Testis (tissue), 2 donors: ENCODE measurements at regions not wholly inside any gene's neighbourhood (a gene's known extent, or its start where the extent isn't known, plus 50 kb on each side); places are given as distances from the start of the nearest gene placed in this dataset.

Source experiments
- DNase-seq: peaks from one replicate; pipeline ENCODE4 v3.0.0-alpha.2; 2019
- H3K27ac ChIP-seq, 2 donors: fragments of 200-600 bp; sonication (generic); one replicate each; pipeline ENCODE4 v1.5.1; 2019
- H3K27me3 ChIP-seq: fragments of 200-600 bp; sonication (generic); one replicate; pipeline ENCODE4 v1.5.1; 2019
- H3K36me3 ChIP-seq: fragments of 200-600 bp; sonication (generic); one replicate; pipeline ENCODE4 v1.5.1; 2017; ENCODE audit warnings: low read depth; ENCODE audit errors: missing control alignments
- H3K4me1 ChIP-seq: fragments of 200-600 bp; sonication (generic); one replicate; pipeline ENCODE4 v1.5.1; 2019
- H3K4me3 ChIP-seq, 2 donors: fragments of 200-600 bp; sonication (generic); one replicate each; pipeline ENCODE4 v1.5.1; 2017 to 2019
- H3K9me3 ChIP-seq: fragments of 200-600 bp; sonication (generic); one replicate; pipeline ENCODE4 v1.5.1; 2017
- CTCF ChIP-seq, 3 experiments: fragments of 450-650 bp in 2 of 3; fragments of 200-600 bp in 1 of 3; sonication (generic) in 1 of 3; IDR thresholded peaks; one replicate each; pipeline ENCODE4 v1.5.1; 2016 to 2019; ENCODE audit warnings: antibody characterized with exemption in 3 of 3, mild to moderate bottlenecking in 2 of 3, moderate library complexity in 1 of 3
- POLR2A ChIP-seq: fragments of 450-650 bp; IDR thresholded peaks from one replicate; pipeline ENCODE4 v1.6.1; 2017; ENCODE audit warnings: antibody characterized with exemption, mild to moderate bottlenecking, moderate library complexity
- WGBS, 2 donors: methylation state at CpG; one replicate each; pipeline ENCODE4 v1.1.5; 2018; 5-methylcytosine and 5-hydroxymethylcytosine counted together
- intact Hi-C: fragments of 100-400 bp; cut with DNase I; formaldehyde crosslinking; loops from one replicate; pipeline ENCODE4 v1.15.1; 2023; ENCODE audit warnings: low total_unique reads

GRCh38 chr22:27436591-27436990 is 365.0 kb downstream of the MN1 start:
- Histone ChIP-seq H3K27me3 (no peaks in the 10 kb centered on the region), H3K4me3 (no peak overlapping the region), H3K36me3 (no peaks in the 10 kb centered on the region), H3K9me3 (no peaks in the 10 kb centered on the region), H3K4me1 (peaks cover 9% of the 10 kb centered on the region), H3K27ac (no peak overlapping the region)
- intact Hi-C loops: no loop called here
- WGBS, 2 donors: 87 to 91% methylated on average over 7 of the region's 7 CpGs
- TF ChIP-seq CTCF (IDR thresholded peaks at IDR 0.05) (no peak), POLR2A (no peak)
- no peak for DNase-seq

GRCh38 chr22:27437570-27437969 is 364.0 kb downstream of the MN1 start:
- WGBS, 2 donors: 75 to 89% methylated on average over 4 of the region's 4 CpGs
- H3K27ac ChIP-seq: no peak overlapping the region
- no peak overlapping the region for H3K4me3 ChIP-seq
- TF ChIP-seq CTCF (IDR thresholded peaks at IDR 0.05) (no peak), POLR2A (no peak)
- no peaks in the 10 kb centered on the region for H3K9me3 ChIP-seq
- intact Hi-C loops: no loop called here
- peaks cover 9% of the 10 kb centered on the region for H3K4me1 ChIP-seq
- no peak for DNase-seq
- no peaks in the 10 kb centered on the region for H3K36me3 ChIP-seq
- H3K27me3 ChIP-seq: no peaks in the 10 kb centered on the region

GRCh38 chr22:27438271-27438980 is 363.1 kb downstream of the MN1 start:
- Histone ChIP-seq H3K4me1 (peaks cover 9% of the 10 kb centered on the region), H3K36me3 (no peaks in the 10 kb centered on the region), H3K27me3 (no peaks in the 10 kb centered on the region), H3K4me3 (no peak overlapping the region), H3K9me3 (no peaks in the 10 kb centered on the region), H3K27ac (no peak overlapping the region)
- intact Hi-C loops: no loop called here
- WGBS, 2 donors: 29 to 31% methylated on average over 8 to 22 of the region's 22 CpGs
- DNase-seq: peak; percentile 41
- TF ChIP-seq CTCF (IDR thresholded peaks at IDR 0.05): no peak

GRCh38 chr22:27439131-27439530 is 362.4 kb downstream of the MN1 start:
- Histone ChIP-seq H3K4me1 (peaks cover 9% of the 10 kb centered on the region), H3K27me3 (no peaks in the 10 kb centered on the region), H3K36me3 (no peaks in the 10 kb centered on the region), H3K9me3 (no peaks in the 10 kb centered on the region), H3K27ac (no peak overlapping the region), H3K4me3 (no peak overlapping the region)
- no peak for TF ChIP-seq POLR2A
- TF ChIP-seq CTCF (IDR thresholded peaks at IDR 0.05): no peak
- 67 to 69% methylated on average over 4 of the region's 4 CpGs for WGBS, 2 donors
- DNase-seq: no peak
- intact Hi-C loops: no loop called here

GRCh38 chr22:27440304-27440865 is 361.2 kb downstream of the MN1 start:
- H3K36me3 ChIP-seq: no peaks in the 10 kb centered on the region
- no peak overlapping the region for H3K4me3 ChIP-seq
- no peak for DNase-seq
- intact Hi-C loops: no loop called here
- no peaks in the 10 kb centered on the region for H3K9me3 ChIP-seq
- TF ChIP-seq POLR2A (no peak), CTCF (IDR thresholded peaks at IDR 0.05) (no peak)
- no peak overlapping the region for H3K27ac ChIP-seq
- H3K4me1 ChIP-seq: peaks cover 9% of the 10 kb centered on the region
- no peaks in the 10 kb centered on the region for H3K27me3 ChIP-seq
- 80 to 84% methylated on average over 6 of the region's 6 CpGs for WGBS, 2 donors
